ENCODE measurements at regions not wholly inside any gene's neighbourhood (a gene's known extent, or its start where the extent isn't known, plus 50 kb on each side); places are given as distances from the start of the nearest gene placed in this dataset.

DNA sequence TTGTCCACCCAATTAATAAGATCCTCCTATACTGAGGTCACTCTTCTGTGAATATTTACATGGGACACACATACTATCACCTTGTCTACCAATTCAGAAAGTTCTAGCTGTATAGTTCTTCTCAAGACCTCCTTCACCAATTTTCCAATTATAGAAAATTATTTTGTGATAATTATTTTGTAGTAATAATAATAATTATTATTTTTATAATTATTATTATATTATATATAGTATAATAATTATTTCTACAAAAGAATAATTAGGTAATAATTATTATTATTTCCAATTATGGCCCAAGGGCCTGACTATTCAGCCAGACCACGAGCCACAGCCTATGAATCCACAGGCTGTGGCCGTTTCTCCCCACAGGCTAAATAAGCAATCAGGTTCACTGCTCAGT is 164.1 kb upstream of the IGSF21 start:
- no peak overlapping the region for H3K56ac ChIP-seq (ENCODE audit: insufficient read length, low read depth, low read length)
- no peaks in the 10 kb centered on the region for H3K4me1 ChIP-seq (ENCODE audit: insufficient read depth, low read length)
- no peak overlapping the region for H2BK120ac ChIP-seq (ENCODE audit: low read depth, low read length, poor library complexity, severe bottlenecking)
- H3K27ac ChIP-seq (ENCODE audit: insufficient read length, low read depth, low read length) = no peak overlapping the region
- Mint-ChIP-seq H3K27ac (no peak overlapping the region), H3K4me3 (no peak overlapping the region), H3K4me1 (peaks cover 0 to 8% of the 10 kb centered on the region in 2 experiments; a peak in 1 of 4 replicates), H3K9me3 (peaks cover 0 to 2% of the 10 kb centered on the region in 2 experiments; a peak in 1 of 5 replicates), H3K36me3 (ENCODE audit: insufficient read depth in 1 of 3, low read depth in 3 of 3) (no peaks in the 10 kb centered on the region), H3K27me3 (ENCODE audit: low read depth) (peaks cover 13% of the 10 kb centered on the region)
- no peaks in the 10 kb centered on the region; the same call in 1 of the 2 replicates for H3K27me3 ChIP-seq (ENCODE audit: insufficient read depth, low read length)
- no peak overlapping the region for H3K4ac ChIP-seq (ENCODE audit: low read depth, low read length)
- no peak overlapping the region for H3K18ac ChIP-seq (ENCODE audit: insufficient read length, low read depth, low read length)
- no peak for DNase-seq
- H3K23me2 ChIP-seq (ENCODE audit: insufficient read length, low read depth, low read length, poor library complexity, severe bottlenecking) = no peaks in the 10 kb centered on the region
- TF ChIP-seq, protein P1, sequence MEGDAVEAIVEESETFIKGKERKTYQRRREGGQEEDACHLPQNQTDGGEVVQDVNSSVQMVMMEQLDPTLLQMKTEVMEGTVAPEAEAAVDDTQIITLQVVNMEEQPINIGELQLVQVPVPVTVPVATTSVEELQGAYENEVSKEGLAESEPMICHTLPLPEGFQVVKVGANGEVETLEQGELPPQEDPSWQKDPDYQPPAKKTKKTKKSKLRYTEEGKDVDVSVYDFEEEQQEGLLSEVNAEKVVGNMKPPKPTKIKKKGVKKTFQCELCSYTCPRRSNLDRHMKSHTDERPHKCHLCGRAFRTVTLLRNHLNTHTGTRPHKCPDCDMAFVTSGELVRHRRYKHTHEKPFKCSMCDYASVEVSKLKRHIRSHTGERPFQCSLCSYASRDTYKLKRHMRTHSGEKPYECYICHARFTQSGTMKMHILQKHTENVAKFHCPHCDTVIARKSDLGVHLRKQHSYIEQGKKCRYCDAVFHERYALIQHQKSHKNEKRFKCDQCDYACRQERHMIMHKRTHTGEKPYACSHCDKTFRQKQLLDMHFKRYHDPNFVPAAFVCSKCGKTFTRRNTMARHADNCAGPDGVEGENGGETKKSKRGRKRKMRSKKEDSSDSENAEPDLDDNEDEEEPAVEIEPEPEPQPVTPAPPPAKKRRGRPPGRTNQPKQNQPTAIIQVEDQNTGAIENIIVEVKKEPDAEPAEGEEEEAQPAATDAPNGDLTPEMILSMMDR (conservative IDR thresholded peaks at IDR 0.05) = no peak
- H3K79me2 ChIP-seq (ENCODE audit: insufficient read depth, low read length) = no peaks in the 10 kb centered on the region
- no peak overlapping the region for H2AFZ ChIP-seq (ENCODE audit: low read length)
- no peak overlapping the region for H4K5ac ChIP-seq (ENCODE audit: insufficient read length, low read depth, low read length)
- no peak overlapping the region for H3K14ac ChIP-seq (ENCODE audit: insufficient read depth, low read length)
- H4K91ac ChIP-seq (ENCODE audit: insufficient read length, low read depth, low read length) = no peak overlapping the region
- WGBS (ENCODE audit: extremely low coverage, insufficient read length, low lambda C conversion rate) = no CpG with 5 or more reads among the region's 2 CpGs
- H3K9ac ChIP-seq (ENCODE audit: extremely low read depth, insufficient read length, low read length) = no peak overlapping the region
- H3K9me3 ChIP-seq (ENCODE audit: control insufficient read depth, low read depth, low read length) = no peaks in the 10 kb centered on the region
- H2BK15ac ChIP-seq (ENCODE audit: low read depth, low read length) = no peak overlapping the region
- H2BK5ac ChIP-seq (ENCODE audit: insufficient read length, low read length) = no peak overlapping the region
- no peak overlapping the region for H2BK12ac ChIP-seq (ENCODE audit: insufficient read length, low read depth, low read length)
- H4K8ac ChIP-seq (replicated peaks; ENCODE audit: insufficient read length, low read depth, low read length) = no peak overlapping the region
- H3K79me1 ChIP-seq (ENCODE audit: insufficient read depth, low read depth, low read length, poor library complexity, severe bottlenecking) = no peaks in the 10 kb centered on the region
- no peaks in the 10 kb centered on the region for H4K20me1 ChIP-seq (ENCODE audit: control insufficient read depth, insufficient read depth, insufficient read length)
- H2BK20ac ChIP-seq (ENCODE audit: low read depth, low read length, poor library complexity, severe bottlenecking) = no peak overlapping the region
- no peak overlapping the region for H3T11ph ChIP-seq (ENCODE audit: low read length)
- no peak overlapping the region for H2AK5ac ChIP-seq (ENCODE audit: insufficient read length, low read length)
- H3K23ac ChIP-seq (ENCODE audit: insufficient read length, low read depth, low read length) = no peak overlapping the region
- no peak overlapping the region for H3K4me2 ChIP-seq (ENCODE audit: insufficient read depth, insufficient read length, low read length)

Measured in H9 (cell line).